Activated CD4-positive, alpha-beta T cell treated with anti-CD3 and anti-CD28 coated beads, Interleukin-2, amount 50 U/mL, for 4 hours (primary cell): ENCODE measurements at regions not wholly inside any gene's neighbourhood (a gene's known extent, or its start where the extent isn't known, plus 50 kb on each side); places are given as distances from the start of the nearest gene placed in this dataset.

ENCODE experiments used
- DNase-seq, 2 experiments: peaks; one replicate each; pipeline ENCODE4 v3.0.0-alpha.2; 2020

GRCh38 chr9:91161465-91162300, 200.0 kb downstream of the AUH start:
- DNase-seq, result no peak

DNA sequence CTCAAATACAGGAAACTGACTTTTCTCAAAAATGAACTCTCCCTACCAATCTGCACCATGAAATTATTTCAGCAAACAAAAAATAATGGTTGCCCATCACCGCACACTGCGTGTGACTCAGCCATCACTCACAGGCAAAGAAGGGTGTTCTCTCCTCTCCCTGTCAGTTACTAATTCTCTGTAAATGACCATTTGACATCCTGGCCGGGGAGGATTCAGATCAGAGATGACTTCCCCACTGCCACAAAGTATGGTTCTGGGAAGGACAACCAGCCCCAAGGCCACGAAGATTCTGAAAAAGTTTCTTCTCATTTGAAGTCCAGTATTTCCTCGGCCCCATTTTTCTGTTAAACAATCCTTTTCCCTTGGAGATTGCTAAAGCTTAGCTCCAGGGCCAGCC, 199.4 kb downstream of the AUH start:
- no peak for DNase-seq

DNA sequence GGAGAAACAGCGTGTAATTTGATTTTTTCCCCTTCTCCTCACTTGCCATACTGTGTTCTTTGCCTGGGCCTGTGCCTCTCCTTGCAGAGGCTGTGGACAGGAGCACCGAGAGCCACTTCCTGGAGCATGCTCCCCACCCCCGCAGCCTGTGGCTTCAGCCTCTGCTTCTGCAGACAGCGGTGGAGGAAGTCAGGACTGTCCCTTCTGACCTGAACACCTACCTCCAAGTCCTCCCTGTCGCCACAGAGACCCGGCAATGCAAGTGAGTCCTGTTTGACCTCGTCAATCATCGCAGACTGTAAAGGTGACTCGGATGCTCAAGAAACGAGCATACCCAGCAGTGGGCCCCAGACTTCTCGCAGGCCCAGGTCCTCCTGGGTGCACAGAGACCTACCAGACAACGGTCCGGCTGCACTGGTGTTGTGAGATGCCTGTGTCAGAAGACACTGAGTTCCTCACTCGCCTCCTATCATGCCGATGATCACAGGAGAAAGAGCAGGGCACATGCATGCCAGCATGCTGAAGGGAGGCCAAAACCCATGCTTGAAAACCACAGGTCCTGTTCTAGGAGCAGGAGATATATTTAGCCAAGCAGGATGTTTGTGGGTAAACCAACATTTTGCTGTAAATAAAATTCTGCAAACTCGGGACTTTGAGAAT, 198.8 kb downstream of the AUH start:
- DNase-seq, result no peak

GRCh38 chr9:91163444-91163772, 198.3 kb downstream of the AUH start:
- DNase-seq, result no peak

GRCh38 chr9:91163773-91164471, 197.8 kb downstream of the AUH start:
- no peak for DNase-seq
